ENCODE measurements at regions not wholly inside any gene's neighbourhood (a gene's known extent, or its start where the extent isn't known, plus 50 kb on each side); places are given as distances from the start of the nearest gene placed in this dataset.

- TF ChIP-seq CTCF (IDR thresholded peaks at IDR 0.05) (no peak), POLR2A (IDR thresholded peaks at IDR 0.05) (no peak)
Measured at GRCh38 chr19:13561461-13561860, 55.2 kb upstream of the CACNA1A start.
